ENCODE measurements at regions not wholly inside any gene's neighbourhood (a gene's known extent, or its start where the extent isn't known, plus 50 kb on each side); places are given as distances from the start of the nearest gene placed in this dataset.
"Not testable (repeated sequence)": the region's sequence is repeated elsewhere in the genome, so short reads cannot be mapped to it uniquely, and the experiment has no call there.

DNA sequence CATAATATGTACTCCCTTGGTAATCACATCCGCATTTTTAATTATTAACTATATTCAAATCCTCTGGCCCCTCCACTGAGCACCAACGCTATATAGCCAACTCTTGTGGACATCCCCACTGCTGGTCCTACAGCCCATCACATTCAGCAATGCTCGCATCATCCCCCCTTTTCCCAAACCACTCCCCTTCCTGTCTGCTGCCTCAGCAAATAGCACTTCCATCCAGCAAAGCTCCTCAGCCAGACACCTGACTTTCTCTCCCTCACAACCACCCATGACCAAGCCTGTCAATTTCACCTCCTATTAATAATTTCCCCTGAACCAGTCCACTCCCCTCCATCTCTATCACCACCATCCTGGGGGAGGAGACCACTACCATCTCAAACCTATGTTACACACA, 65.5 kb upstream of the KIF2A start:
- FAIRE-seq; H3K4me2 ChIP-seq (ENCODE audit: insufficient read depth, low read length); H3K4me3 ChIP-seq (replicated peaks in 1 of 3; ENCODE audit: insufficient read depth in 1 of 3, low read depth in 1 of 3, low read length in 3 of 3); H3K9ac ChIP-seq (replicated peaks; ENCODE audit: extremely low read depth, insufficient read depth, low read length); H2AFZ ChIP-seq (ENCODE audit: low read depth, low read length); CTCF ChIA-PET; H3K9me1 ChIP-seq (replicated peaks; ENCODE audit: control insufficient read depth, extremely low read depth, insufficient read depth, low read length); H3K27me3 ChIP-seq (ENCODE audit: control insufficient read depth in 2 of 2, insufficient read depth in 2 of 2, low read length in 2 of 2); H3K9me3 ChIP-seq (replicated peaks; ENCODE audit: control insufficient read depth, insufficient read depth, low read length); H4K20me1 ChIP-seq (replicated peaks; ENCODE audit: control insufficient read depth, extremely low read depth, insufficient read depth, low read length); intact Hi-C loops (cut with micrococcal nuclease); H3K4me1 ChIP-seq (ENCODE audit: control insufficient read depth, extremely low read depth, insufficient read depth, low read length); POLR2A ChIA-PET; H3K79me2 ChIP-seq (ENCODE audit: control insufficient read depth, insufficient read depth, low read length); BruUV-seq (replicated peaks); H3K27ac ChIP-seq (ENCODE audit: insufficient read depth, low read depth, low read length); DNase-seq (ENCODE audit: low read depth, low spot score); dilution Hi-C loops (cut with MboI; ENCODE audit: extremely low pct_ligation_motif_present, low sequenced_read_pairs); H3K36me3 ChIP-seq (ENCODE audit: control insufficient read depth in 2 of 2, extremely low read depth in 1 of 2, insufficient read depth in 2 of 2, low read length in 2 of 2): not testable (repeated sequence)

DNA sequence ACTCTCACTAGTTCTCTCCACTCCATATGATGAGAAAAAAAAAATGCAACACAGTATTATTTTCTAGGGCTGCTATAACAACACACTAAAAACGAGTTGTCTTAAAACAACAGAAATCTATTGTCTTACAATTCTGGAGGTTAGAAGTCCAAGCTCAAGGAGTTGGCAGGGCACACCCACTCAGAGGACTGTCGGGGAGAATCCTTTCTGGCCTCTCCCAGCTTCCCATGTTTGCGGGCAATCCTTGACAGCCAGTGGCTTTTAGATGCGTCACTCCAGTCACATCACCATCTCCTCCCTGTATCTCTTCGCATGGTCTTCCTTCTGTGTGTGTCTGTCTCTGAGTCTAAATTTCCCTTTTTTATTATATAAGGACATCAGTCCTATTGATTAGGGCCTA, 64.0 kb upstream of the KIF2A start:
- H3K9ac ChIP-seq (replicated peaks; ENCODE audit: extremely low read depth, insufficient read depth, low read length); H3K79me2 ChIP-seq (ENCODE audit: control insufficient read depth, insufficient read depth, low read length); FAIRE-seq; H3K4me2 ChIP-seq (ENCODE audit: insufficient read depth, low read length); POLR2A ChIA-PET; CTCF ChIA-PET; H3K4me3 ChIP-seq (replicated peaks in 1 of 3; ENCODE audit: insufficient read depth in 1 of 3, low read depth in 1 of 3, low read length in 3 of 3); H2AFZ ChIP-seq (ENCODE audit: low read depth, low read length); BruUV-seq (replicated peaks); dilution Hi-C loops (cut with MboI; ENCODE audit: extremely low pct_ligation_motif_present, low sequenced_read_pairs); H4K20me1 ChIP-seq (replicated peaks; ENCODE audit: control insufficient read depth, extremely low read depth, insufficient read depth, low read length); H3K27ac ChIP-seq (ENCODE audit: insufficient read depth, low read depth, low read length); H3K4me1 ChIP-seq (ENCODE audit: control insufficient read depth, extremely low read depth, insufficient read depth, low read length); H3K36me3 ChIP-seq (ENCODE audit: control insufficient read depth in 2 of 2, extremely low read depth in 1 of 2, insufficient read depth in 2 of 2, low read length in 2 of 2); H3K9me3 ChIP-seq (replicated peaks; ENCODE audit: control insufficient read depth, insufficient read depth, low read length); DNase-seq (ENCODE audit: low read depth, low spot score); H3K27me3 ChIP-seq (ENCODE audit: control insufficient read depth in 2 of 2, insufficient read depth in 2 of 2, low read length in 2 of 2); intact Hi-C loops (cut with micrococcal nuclease); H3K9me1 ChIP-seq (replicated peaks; ENCODE audit: control insufficient read depth, extremely low read depth, insufficient read depth, low read length): not testable (repeated sequence)

DNA sequence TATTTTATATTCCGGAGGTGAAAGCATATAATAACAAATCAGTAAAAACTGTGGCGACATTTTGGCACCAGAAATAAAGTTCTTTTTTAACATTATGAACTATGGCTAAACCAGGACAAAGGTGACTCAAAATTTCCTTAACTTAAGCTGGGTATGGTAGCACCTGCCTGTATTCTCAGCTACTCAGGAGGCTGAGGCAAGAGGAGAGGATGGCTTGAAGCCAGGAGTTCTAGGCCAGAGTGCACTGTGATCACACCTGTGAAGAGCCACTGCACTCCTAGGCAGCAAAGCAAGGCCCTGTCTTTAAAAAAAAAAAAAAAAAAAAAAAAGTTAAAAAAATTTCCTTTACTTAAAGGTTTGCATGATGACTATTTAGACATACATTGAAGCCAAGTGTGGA, 63.0 kb upstream of the KIF2A start:
- H3K9ac ChIP-seq (replicated peaks; ENCODE audit: extremely low read depth, insufficient read depth, low read length); POLR2A ChIA-PET; H3K4me2 ChIP-seq (ENCODE audit: insufficient read depth, low read length); dilution Hi-C loops (cut with MboI; ENCODE audit: extremely low pct_ligation_motif_present, low sequenced_read_pairs); CTCF ChIA-PET; BruUV-seq (replicated peaks); H3K36me3 ChIP-seq (ENCODE audit: control insufficient read depth in 2 of 2, extremely low read depth in 1 of 2, insufficient read depth in 2 of 2, low read length in 2 of 2); H3K4me3 ChIP-seq (replicated peaks in 1 of 3; ENCODE audit: insufficient read depth in 1 of 3, low read depth in 1 of 3, low read length in 3 of 3); FAIRE-seq; H3K27me3 ChIP-seq (ENCODE audit: control insufficient read depth in 2 of 2, insufficient read depth in 2 of 2, low read length in 2 of 2); H3K9me1 ChIP-seq (replicated peaks; ENCODE audit: control insufficient read depth, extremely low read depth, insufficient read depth, low read length); H3K9me3 ChIP-seq (replicated peaks; ENCODE audit: control insufficient read depth, insufficient read depth, low read length); intact Hi-C loops (cut with micrococcal nuclease); DNase-seq (ENCODE audit: low read depth, low spot score); H3K27ac ChIP-seq (ENCODE audit: insufficient read depth, low read depth, low read length); H3K79me2 ChIP-seq (ENCODE audit: control insufficient read depth, insufficient read depth, low read length); H3K4me1 ChIP-seq (ENCODE audit: control insufficient read depth, extremely low read depth, insufficient read depth, low read length); H2AFZ ChIP-seq (ENCODE audit: low read depth, low read length); H4K20me1 ChIP-seq (replicated peaks; ENCODE audit: control insufficient read depth, extremely low read depth, insufficient read depth, low read length): not testable (repeated sequence)

DNA sequence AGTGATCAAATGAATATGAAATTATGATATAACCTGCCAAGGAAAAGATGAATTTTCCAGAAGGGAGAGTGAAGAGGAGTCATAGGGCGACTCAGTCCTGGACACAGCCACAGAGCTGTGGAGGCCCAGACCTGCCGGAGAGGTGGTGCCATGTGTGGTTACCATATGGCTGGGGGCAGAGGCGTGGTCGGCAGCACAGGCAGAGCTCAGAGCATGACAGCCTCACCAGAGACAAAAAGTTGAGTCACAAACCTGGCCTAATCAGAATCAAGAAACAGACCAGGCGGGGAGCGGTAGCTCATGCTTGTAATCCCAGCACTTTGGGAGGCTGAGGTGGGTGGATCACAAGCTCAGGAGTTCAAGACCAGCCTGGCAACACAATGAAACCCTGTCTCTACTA, 57.8 kb upstream of the KIF2A start:
- DNase-seq (ENCODE audit: low read depth, low spot score); POLR2A ChIA-PET; dilution Hi-C loops (cut with MboI; ENCODE audit: extremely low pct_ligation_motif_present, low sequenced_read_pairs); H4K20me1 ChIP-seq (replicated peaks; ENCODE audit: control insufficient read depth, extremely low read depth, insufficient read depth, low read length); H3K4me2 ChIP-seq (ENCODE audit: insufficient read depth, low read length); H3K27ac ChIP-seq (ENCODE audit: insufficient read depth, low read depth, low read length); H3K9me1 ChIP-seq (replicated peaks; ENCODE audit: control insufficient read depth, extremely low read depth, insufficient read depth, low read length); H3K9me3 ChIP-seq (replicated peaks; ENCODE audit: control insufficient read depth, insufficient read depth, low read length); H2AFZ ChIP-seq (ENCODE audit: low read depth, low read length); H3K27me3 ChIP-seq (ENCODE audit: control insufficient read depth in 2 of 2, insufficient read depth in 2 of 2, low read length in 2 of 2); H3K36me3 ChIP-seq (ENCODE audit: control insufficient read depth in 2 of 2, extremely low read depth in 1 of 2, insufficient read depth in 2 of 2, low read length in 2 of 2); H3K79me2 ChIP-seq (ENCODE audit: control insufficient read depth, insufficient read depth, low read length); CTCF ChIA-PET; BruUV-seq (replicated peaks); FAIRE-seq; H3K4me3 ChIP-seq (replicated peaks in 1 of 3; ENCODE audit: insufficient read depth in 1 of 3, low read depth in 1 of 3, low read length in 3 of 3); intact Hi-C loops (cut with micrococcal nuclease); H3K9ac ChIP-seq (replicated peaks; ENCODE audit: extremely low read depth, insufficient read depth, low read length); H3K4me1 ChIP-seq (ENCODE audit: control insufficient read depth, extremely low read depth, insufficient read depth, low read length): not testable (repeated sequence)
